GM10248 (cell line): ENCODE measurements at regions not wholly inside any gene's neighbourhood (a gene's known extent, or its start where the extent isn't known, plus 50 kb on each side); places are given as distances from the start of the nearest gene placed in this dataset.

Source experiments
- CTCF ChIA-PET: fragments of 300-600 bp; sonication (Branson Sonifier 250); formaldehyde crosslinking; extraction: SDS; loops from one replicate; lab custom pipeline; 2021; ENCODE audit warnings: antibody characterized with exemption; lab: Yijun Ruan, JAX
- POLR2A ChIA-PET: fragments of 350-650 bp; sonication (Branson Sonifier 250); formaldehyde crosslinking; extraction: SDS; loops from one replicate; lab custom pipeline; 2020; ENCODE audit warnings: antibody characterized with exemption; lab: Yijun Ruan, JAX
- DNase-seq: peaks from one replicate; pipeline ENCODE4 v3.0.0; 2012; ENCODE audit errors: extremely low spot score
- CTCF ChIP-seq: IDR thresholded peaks from 2 replicates; pipeline ENCODE4 v1.5.1; 2012; ENCODE audit warnings: mild to moderate bottlenecking, low read depth; ENCODE audit errors: extremely low read depth, missing control alignments, control extremely low read depth

- no peak for DNase-seq
- TF ChIP-seq CTCF, result no peak
- ChIA-PET POLR2A (no interaction called here), CTCF (interaction anchor here (1.4 kb wide), 1 partner anchor 9 kb away, joined by 4 read pairs; no protein-coding TSS in a partner anchor)
These were observed 72.1 kb upstream of the CD82 start for GRCh38 chr11:44493383-44493782.

- CTCF ChIA-PET, result interaction anchor here (0.8 to 1.4 kb wide), 3 partner anchors 9 to 44 kb away, joined by 3 to 4 read pairs (median 3); no protein-coding TSS in a partner anchor
- no peak for TF ChIP-seq CTCF
- POLR2A ChIA-PET, result no interaction called here
- no peak for DNase-seq
These were observed 71.5 kb upstream of the CD82 start for GRCh38 chr11:44493930-44494329.

- ChIA-PET CTCF (interaction anchor here (0.8 to 1.1 kb wide), 2 partner anchors 15 to 43 kb away, joined by 3 read pairs; no protein-coding TSS in a partner anchor), POLR2A (no interaction called here)
- no peak for TF ChIP-seq CTCF
- no peak for DNase-seq
These were observed 70.7 kb upstream of the CD82 start for GRCh38 chr11:44494785-44495184.

GRCh38 chr11:44496391-44496790 lies 69.1 kb upstream of the CD82 start:
- TF ChIP-seq CTCF, result no peak
- POLR2A ChIA-PET, result no interaction called here
- CTCF ChIA-PET, result interaction anchor here (0.7 to 1.1 kb wide), 2 partner anchors 11 kb away, joined by 3 read pairs; no protein-coding TSS in a partner anchor
- no peak for DNase-seq

- POLR2A ChIA-PET, result no interaction called here
- CTCF ChIA-PET, result interaction anchor here (0.9 kb wide), 1 partner anchor 10 kb away, joined by 4 read pairs; no protein-coding TSS in a partner anchor
- no peak for TF ChIP-seq CTCF
- no peak for DNase-seq
These were observed 67.2 kb upstream of the CD82 start for GRCh38 chr11:44498089-44498871.

- POLR2A ChIA-PET, result no interaction called here
- CTCF ChIA-PET, result interaction anchor here (1.1 kb wide), 1 partner anchor 9 kb away, joined by 4 read pairs; no protein-coding TSS in a partner anchor
- no peak for DNase-seq
- TF ChIP-seq CTCF, result no peak
These were observed 63.0 kb upstream of the CD82 start for GRCh38 chr11:44502506-44502905.
